IPS DF 19.7 (cell line): ENCODE measurements at regions not wholly inside any gene's neighbourhood (a gene's known extent, or its start where the extent isn't known, plus 50 kb on each side); places are given as distances from the start of the nearest gene placed in this dataset.
"Not testable (repeated sequence)": the region's sequence is repeated elsewhere in the genome, so short reads cannot be mapped to it uniquely, and the experiment has no call there.

Experiments used
- DNase-seq: peaks from one replicate; pipeline ENCODE4 v3.0.0-alpha.2; 2013; ENCODE audit warnings: low read depth, low spot score

GRCh38 chr2:167794554-167795255 is 452.7 kb downstream of the STK39 start:
- DNase-seq = no peak

GRCh38 chr2:167793725-167794124 is 453.7 kb downstream of the STK39 start:
- DNase-seq = no peak

GRCh38 chr2:167792126-167792525 is 455.3 kb downstream of the STK39 start:
- no peak for DNase-seq

- DNase-seq = no peak
Measured at GRCh38 chr2:167790781-167791450, 456.5 kb downstream of the STK39 start.

GRCh38 chr2:167790189-167790588 is 457.2 kb downstream of the STK39 start:
- no peak for DNase-seq

- DNase-seq = no peak
Measured at GRCh38 chr2:167787562-167787961, 459.8 kb downstream of the STK39 start.

- DNase-seq = no peak
Measured at GRCh38 chr2:167787021-167787420, 460.4 kb downstream of the STK39 start.

- DNase-seq = no peak
Measured at GRCh38 chr2:167785606-167786216, 461.7 kb downstream of the STK39 start.

- no peak for DNase-seq
Measured at GRCh38 chr2:167784084-167784425, 463.3 kb downstream of the STK39 start.

- DNase-seq = no peak
Measured at GRCh38 chr2:167783261-167784083, 463.9 kb downstream of the STK39 start.

GRCh38 chr2:167781629-167782028 is 465.8 kb downstream of the STK39 start:
- not testable (repeated sequence) for DNase-seq

- no peak for DNase-seq
Measured at GRCh38 chr2:167776359-167776758, 471.0 kb downstream of the STK39 start.

GRCh38 chr2:167771628-167772027 is 475.8 kb downstream of the STK39 start:
- no peak for DNase-seq

- no peak for DNase-seq
Measured at GRCh38 chr2:167769020-167769419, 478.4 kb downstream of the STK39 start.

- no peak for DNase-seq
Measured at GRCh38 chr2:167767830-167768229, 479.6 kb downstream of the STK39 start.

GRCh38 chr2:167764772-167765341 is 482.5 kb downstream of the STK39 start:
- DNase-seq = no peak

GRCh38 chr2:167761465-167762136 is 485.8 kb downstream of the STK39 start:
- no peak for DNase-seq

GRCh38 chr2:167759531-167759930 is 487.9 kb downstream of the STK39 start:
- no peak for DNase-seq

GRCh38 chr2:167758292-167758691 is 489.1 kb downstream of the STK39 start:
- DNase-seq = peak; percentile 63

- DNase-seq = no peak
Measured at GRCh38 chr2:167756446-167756845, 490.9 kb downstream of the STK39 start.

- DNase-seq = no peak
Measured at GRCh38 chr2:167753142-167753541, 494.3 kb downstream of the STK39 start.
